ENCODE measurements at regions not wholly inside any gene's neighbourhood (a gene's known extent, or its start where the extent isn't known, plus 50 kb on each side); places are given as distances from the start of the nearest gene placed in this dataset.

DNA sequence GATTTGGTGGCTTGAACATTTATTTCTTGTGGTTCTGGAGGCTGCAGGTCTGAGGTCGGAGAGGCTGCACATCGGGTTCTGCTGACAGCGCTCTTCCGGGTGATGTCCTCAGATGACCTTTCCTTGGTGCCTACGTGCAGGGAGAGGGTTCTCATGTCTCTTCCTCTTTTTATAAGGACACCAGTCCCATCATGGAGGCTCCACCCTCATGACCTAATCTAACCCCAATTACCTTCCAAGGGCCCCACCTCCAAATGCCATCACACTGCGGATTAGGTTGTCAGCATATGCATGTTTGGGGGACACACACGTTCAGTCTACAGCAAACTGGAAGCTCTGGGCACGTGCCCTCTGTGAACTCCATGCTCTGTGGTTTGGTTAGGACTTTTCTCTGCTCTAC lies 338.6 kb downstream of the FGF9 start:
- no peak for DNase-seq (ENCODE audit: low read depth in 2 of 2)

DNA sequence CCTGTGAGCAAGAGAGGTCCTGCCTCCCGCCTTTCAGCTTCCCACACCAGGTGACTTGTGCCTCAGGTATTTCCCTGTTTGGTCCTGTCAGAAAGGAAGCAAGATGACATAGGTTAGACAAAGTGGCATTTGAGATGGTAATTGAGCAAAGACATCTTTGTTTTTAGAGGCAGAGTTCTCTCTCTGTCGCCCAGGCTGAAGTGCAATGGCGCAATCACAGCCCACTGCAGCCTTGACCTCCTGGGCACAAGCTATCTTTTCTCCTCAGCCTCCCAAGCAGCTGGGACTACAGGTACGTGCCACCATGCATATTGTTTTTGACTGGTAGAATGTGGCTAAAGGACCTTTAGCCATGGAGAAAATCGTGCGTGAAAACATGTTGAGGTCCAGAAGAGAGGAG lies 339.1 kb downstream of the FGF9 start:
- no peak for DNase-seq (ENCODE audit: low read depth in 2 of 2)

DNA sequence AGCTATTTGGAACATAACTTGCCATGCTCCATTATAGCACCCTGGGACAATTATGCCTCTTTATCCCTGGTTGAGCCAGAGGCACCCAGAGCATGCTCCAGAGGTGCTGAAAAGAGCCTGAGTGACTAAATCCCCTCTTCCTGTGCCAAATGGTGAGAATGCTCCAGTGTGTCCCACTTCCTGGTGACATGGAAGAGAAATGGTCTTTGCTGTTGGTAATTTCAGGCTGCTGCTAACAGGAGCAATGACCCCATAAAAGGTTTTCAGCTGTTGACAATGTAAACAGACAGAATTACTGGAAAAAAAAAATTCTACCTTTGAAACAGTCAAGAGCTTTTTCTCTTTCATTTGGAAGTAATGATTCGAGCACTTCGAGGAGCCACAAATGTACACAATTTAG lies 341.8 kb downstream of the FGF9 start:
- no peak for DNase-seq (ENCODE audit: low read depth in 2 of 2)

DNA sequence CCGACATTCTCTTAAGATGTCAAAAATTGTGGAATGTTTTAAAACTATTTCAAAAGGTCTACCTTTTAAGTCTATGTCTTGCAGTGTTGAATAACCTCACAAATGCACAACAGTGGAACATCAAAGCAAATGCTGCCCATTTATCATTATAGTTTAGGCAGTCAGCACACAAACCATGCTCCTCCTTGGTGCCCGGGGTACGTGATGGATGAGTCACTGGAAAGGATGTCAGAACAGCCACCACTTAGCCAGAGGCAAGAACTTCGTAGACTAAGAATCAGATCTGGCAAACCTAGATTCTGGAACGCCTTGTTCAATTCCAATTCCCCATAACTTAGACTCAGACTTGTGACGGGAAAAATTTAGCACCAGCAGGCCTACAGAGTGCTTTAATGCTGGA lies 343.6 kb downstream of the FGF9 start:
- DNase-seq (ENCODE audit: low read depth in 2 of 2): no peak

DNA sequence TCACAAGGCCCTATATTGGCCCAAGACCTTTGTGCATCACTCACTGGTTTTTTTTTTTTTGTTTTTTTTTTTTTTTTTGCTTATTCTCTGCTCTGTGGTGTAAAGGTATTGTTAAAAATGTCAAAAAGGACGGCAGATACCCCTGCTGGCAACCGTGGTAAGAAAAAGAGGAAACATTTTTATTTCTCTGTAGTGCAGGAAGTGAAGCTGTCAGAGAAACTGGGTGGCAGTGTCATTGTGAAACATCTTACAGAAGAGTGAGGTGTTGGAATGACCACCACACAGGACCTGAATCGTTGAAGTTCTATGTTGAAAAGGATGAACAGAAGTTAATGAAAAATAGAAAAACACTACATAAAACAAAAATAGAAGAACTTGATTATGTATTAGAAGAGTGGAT lies 346.4 kb downstream of the FGF9 start:
- DNase-seq (ENCODE audit: low read depth in 2 of 2): no peak

DNA sequence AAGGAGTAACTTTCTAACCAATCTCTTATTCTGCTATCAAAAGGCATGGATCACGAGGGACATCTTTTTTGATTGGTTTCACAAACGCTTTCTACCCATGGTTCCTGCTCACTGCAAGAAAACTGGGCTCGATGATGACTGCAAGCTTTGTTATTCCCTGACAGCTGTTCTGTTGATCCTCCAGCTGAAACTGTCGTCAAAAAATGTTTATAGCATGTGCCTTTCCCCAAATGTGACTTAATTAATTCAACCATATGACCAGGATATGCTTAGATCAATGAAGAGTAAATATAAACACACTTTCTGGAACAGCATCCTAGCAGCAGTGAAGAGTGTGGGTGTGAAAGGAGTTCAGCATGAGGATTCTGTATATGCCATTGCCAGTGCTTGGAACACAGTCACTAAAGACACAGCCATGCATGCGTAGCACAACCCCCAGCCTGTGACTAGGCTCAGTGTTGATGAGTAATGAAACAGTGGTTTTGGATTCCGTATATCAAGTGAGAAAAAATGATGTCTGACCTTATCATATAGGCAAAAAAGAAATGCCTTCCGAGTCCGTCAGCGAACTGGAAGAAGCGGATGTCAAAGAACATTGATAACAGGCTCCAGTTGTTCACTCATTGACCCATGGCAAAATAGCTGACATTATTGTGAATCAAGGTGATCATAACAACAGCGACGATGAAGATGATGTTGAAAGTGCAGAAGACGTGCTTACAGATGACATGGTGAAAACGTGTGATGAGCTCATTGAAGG lies 347.4 kb downstream of the FGF9 start:
- no peak for DNase-seq (ENCODE audit: low read depth in 2 of 2)

DNA sequence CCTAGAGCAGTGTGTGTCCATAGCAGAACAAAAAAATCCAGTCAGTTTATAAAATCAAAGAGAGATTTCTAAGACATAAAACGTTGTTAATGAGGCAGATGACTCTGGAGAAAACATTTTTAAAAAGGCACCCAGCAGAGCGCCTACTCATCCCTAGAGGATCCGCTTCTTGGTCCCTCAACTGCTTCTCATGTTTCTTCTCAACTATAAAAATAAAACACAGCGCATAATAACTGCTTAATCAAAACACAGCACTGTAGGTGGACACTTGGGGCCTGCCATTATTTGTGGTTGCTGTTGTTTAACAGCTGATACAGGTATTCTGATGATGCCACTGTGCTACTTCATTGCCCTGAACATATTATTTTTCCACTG lies 347.9 kb downstream of the FGF9 start:
- no peak for DNase-seq (ENCODE audit: low read depth in 2 of 2)

DNA sequence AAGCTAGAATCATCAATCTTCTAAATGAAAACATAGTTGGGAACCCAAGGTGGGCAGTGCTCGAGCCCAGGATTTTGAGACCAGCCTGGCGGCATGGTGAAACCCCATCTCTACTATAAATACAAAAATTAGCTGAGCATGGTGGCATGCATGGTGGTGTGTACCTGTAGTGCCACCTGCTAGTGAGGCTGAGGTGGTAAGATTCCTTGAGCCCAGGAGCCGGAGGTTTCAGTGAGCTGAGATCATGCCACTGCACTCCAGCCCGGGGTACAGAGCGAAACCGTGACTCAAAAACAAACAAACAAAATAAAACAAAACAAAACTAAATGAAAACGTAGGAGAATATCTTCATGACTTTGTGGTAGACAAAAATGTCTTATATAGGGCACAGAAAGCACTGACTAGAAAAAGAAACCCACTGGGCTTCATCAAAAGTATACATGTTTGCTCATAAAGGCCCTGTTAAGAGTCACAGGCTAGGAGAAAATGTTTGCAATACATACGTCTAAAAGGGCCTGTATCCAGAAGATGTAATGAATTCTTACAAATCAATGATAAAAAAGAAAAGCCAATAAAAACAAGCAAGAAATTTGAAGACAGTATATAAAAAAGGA lies 353.6 kb downstream of the FGF9 start:
- DNase-seq (ENCODE audit: low read depth in 2 of 2): no peak

DNA sequence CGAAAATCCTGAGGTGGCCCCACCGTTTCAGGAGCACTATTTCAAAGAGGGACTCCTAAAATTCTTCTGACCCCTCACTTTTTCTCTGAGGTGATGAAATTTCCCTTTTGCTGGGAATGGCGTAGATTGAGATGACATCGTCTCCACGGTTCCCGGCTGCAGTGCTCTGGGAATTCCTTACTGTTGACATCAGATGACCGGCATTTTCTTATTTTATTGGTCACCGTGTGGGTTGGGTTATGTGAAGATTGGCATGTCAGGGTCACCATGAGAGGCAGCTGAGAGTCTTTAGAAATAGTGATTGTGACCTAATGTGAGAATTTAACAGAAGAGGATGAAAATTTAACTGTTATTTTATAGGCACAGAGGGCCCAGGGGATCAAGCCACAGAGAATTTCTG lies 356.7 kb downstream of the FGF9 start:
- DNase-seq (ENCODE audit: low read depth in 2 of 2): no peak

DNA sequence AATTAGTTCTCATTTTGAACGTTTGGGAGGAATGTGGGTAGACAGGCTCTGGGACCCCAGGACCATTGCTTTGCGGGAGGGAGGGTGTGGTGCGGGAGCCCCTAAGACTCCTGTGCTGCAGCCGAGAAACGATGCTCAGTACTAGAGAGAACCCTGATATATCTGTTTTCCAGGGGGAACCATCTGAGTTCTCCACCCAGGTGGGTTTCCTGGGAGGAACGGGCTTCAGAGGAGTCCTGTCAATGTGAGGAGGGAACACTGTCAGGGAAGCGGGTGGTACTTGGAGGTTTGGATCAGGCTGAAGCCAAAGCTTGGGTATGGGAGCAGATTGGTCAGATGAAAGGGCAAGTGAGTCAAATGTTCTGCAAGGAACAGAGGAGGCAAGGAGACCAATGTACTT lies 358.0 kb downstream of the FGF9 start:
- no peak for DNase-seq (ENCODE audit: low read depth in 2 of 2)

DNA sequence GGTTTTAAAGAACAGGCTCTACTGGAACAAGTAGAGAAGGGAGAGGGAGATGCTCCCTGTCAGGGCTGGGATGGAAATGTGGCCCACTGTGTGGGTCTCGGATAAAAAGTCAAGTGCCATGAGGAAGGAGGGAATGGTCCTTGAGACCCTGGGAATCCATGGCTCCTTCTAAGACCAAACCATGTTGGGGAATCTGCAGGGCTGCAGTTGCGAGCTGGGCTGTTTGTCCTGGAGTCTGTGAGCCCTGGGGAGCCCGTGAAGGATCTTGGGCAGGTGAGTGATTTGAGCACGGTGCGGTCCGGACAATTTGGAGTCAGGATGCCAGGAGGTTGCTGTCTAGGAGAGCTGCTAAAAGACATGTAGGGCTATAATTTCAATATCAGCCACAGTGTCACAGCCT lies 359.4 kb downstream of the FGF9 start:
- no peak for DNase-seq (ENCODE audit: low read depth in 2 of 2)

DNA sequence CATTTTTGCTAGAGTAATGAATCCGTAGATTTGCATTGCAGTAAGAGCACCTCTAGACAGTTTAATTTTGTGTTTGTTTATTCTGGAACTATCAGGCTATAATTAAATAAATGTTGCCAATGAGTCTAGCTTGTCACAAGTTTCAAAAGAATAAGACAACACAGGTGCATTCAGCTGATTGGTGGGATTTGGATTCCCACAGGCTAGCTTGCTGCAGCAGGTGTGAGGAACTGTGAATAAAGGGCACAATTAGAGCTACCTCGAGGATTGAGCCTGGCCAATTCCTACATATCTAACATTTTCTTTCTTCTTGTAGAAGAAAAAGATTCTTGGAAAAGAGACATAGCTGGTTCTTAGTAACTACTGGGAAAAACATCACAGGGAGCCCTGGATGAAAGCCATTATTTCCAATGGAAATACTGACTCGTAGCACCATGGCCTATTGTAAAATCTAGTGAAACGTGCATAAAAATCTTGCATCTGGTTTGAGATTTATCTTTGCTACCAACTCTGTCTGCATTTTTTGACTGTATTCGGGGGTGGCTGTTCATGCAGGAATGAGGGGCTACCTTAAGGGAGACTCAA lies 360.9 kb downstream of the FGF9 start:
- DNase-seq (ENCODE audit: low read depth in 2 of 2): no peak

DNA sequence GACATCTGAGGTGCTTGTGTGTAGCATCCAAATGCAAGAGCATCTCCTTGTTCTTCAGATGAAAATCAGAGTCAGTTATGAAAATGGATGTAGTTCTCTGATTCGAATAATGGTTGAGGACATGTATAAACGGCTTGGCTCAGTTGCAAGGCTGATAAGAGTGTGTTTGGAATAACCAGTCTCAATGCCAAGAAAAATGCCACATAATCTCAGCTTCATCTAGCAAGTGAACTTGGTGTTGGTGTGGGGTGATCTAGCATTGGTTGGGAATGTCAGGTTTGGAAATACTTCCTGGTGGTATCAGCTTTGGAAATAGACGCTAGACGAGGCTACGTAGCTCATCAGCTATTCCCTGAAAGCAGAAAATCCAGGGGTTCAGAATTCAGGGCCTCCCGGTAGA lies 362.0 kb downstream of the FGF9 start:
- DNase-seq (ENCODE audit: low read depth in 2 of 2): no peak

DNA sequence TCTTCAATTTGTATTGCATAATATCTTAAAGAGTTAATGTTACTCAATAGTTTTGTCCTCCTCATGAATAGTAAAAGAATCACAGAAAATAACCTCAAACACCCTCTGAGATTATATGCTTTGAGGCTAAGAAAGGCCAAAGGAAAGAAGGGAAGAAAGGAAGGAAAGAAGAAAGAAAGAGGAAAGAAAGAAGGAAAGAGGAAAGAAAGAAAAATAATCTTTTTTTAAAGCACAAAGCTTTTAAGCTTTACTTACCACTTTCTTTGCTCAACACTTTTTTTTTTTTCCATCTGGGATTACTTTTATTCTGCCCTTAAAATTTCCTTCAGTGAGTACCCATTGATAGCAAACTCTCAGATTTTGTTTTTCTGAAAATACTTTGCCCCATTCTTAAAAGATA lies 369.1 kb downstream of the FGF9 start:
- DNase-seq (ENCODE audit: low read depth in 2 of 2): no peak

DNA sequence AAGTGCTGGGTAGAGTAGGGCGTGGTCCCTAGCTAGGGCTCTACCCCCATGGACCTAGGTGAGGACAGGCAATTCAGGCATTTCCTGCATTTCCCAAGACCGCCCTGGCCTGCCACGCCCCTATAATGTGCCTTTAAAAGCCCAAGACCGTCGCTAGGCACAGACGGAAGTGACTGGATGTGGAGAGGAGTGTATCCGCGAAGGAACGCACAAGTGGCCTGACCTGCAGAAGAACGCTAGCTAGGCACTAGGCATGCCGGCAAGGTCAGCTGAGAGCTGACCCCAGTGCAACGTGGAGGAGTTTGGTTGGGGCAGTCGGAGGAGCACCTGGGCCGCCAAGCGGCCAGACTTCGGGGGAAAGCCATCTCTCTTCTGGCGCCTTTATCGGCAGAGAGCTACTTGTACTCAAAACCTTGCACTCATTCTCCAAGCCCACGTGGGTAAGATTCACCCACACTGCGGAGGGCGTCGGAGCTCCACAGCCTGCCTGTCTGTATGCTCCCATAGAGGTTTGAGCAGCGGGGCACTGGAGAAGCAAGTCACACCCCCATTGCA lies 370.0 kb downstream of the FGF9 start:
- DNase-seq (ENCODE audit: low read depth in 2 of 2): no peak

DNA sequence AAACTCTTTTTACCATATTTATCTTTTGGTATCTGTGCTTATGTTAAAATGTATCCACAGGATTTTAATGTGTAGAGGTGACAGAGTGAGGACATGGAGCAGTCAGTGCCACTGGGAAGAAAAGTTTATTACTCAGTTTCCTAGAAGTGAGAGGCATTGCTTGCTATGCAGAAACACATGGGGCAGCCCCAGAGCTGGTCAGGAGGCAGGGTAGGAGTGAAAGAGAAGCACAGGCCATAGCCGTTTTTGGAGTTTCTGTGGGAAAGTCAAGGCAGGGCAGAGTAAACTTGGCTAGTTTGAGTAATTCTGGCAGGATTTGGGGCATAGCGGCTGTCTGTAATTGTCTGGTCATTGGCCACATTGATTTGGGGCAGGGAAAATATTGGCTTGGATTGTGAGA lies 370.9 kb downstream of the FGF9 start:
- no peak for DNase-seq (ENCODE audit: low read depth in 2 of 2)

DNA sequence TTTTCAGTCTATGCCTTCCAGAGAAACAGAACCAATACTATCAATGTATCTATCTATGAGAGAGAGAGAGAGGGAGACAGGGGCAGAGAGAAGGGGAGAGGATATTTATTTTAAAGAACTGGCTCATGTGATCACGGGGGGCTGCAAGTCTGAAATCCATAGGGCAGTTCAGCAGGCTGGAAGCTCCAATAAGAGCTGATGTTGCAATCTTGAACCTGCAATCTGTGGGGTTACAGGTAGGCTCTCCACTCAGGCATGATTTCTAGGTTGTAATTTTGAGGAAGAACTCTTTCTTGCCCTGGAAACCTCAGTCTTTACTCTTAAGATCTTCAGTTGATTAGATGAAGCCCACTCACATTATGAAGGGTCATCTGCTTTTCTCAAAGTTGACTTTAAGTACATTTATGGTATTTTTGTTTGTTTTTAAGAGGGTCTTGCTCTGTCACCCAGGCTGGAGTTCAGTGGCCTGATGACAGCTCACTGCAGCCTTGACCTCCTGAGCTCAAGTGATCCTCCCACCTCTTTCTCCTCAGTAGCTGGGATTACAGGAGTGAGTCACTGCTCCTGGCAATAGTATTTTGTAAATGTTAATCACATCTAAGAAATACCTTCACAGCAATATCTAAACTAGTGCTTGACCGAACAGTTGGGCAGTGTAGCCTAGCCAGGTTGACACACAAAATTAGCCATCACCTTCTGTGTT lies 376.4 kb downstream of the FGF9 start:
- DNase-seq (ENCODE audit: low read depth in 2 of 2): no peak

DNA sequence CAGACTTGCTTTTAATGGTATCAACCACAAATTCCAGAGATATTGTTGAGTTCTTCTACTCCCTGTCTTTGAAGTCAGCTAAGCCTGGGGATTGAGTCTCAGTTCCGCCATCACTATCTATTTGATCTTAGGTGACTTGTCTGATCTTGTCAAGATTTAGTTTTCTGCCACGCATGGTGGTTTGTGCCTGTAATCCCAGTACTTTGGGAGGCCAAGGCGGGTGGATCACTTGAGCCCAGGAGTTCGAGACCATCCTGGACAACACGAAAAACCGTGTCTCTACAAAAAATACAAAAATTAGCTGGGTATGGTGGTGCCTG lies 376.9 kb downstream of the FGF9 start:
- no peak for DNase-seq (ENCODE audit: low read depth in 2 of 2)

DNA sequence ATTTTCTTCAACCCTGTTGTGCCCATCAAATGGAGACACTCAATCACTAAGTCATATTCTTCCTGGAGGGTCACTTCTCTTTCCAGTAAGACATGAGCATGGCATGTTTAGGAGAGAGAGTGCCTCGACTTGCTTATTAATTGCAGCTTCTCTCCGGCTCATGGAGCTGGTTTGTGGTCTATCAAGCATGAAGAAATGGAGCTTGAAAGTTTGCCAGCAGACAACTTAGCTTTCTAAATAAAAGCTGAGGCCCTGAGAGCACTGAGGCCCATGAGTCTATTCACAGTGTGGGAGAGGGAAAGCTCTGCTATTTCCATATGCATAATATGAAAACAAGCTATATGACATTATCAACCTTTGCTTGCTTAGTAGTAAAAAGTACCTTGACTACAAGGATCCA lies 378.5 kb downstream of the FGF9 start:
- DNase-seq (ENCODE audit: low read depth in 2 of 2): no peak

DNA sequence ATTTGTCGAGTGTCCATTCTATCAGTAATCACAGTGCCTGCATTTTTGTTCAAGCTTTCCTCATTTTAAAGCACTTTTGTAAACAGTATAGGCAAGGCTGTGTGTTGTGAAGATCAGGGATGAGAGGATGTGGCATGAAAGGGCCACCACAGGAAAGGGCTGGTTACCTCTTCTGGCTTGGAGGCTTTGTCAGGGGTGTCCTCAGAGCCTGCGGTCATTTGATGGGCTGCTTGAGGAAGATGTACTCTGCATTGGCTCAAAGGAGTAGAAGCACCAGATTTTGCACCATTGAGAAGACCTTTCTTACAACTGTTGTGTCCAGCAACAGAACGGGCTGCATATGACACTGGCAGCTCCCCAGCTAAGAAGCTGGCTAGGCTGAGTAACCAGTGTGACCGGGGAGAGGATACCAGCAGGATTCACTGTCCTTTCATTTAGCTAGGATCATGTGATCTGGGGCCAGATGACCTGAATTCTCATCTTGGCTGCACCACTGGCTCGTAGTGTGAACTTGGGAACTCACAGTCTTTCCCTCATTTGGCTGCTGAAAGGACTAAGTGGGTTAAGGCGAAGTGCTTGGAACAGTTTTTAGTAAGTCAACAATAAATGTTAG lies 380.2 kb downstream of the FGF9 start:
- DNase-seq (ENCODE audit: low read depth in 2 of 2): no peak

DNA sequence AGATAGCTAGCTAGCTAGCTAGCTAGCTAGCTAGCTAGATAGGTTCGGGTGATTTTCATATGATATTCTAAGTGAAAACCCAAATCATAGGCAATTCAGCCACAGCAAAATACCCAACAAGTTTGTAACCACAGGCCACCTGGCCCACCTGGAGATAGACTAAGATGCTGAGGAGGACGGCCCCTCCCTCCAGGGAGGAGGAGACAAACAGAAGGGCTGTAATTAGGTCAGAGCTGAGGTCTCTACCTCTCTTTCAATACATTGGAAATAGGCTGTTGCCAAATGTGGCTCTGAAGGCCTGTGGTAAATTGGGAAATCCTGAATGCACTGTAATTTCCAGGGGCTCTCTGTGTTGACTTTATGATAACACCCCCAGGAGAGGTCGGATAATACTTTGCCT lies 382.2 kb downstream of the FGF9 start:
- DNase-seq (ENCODE audit: low read depth in 2 of 2): no peak

DNA sequence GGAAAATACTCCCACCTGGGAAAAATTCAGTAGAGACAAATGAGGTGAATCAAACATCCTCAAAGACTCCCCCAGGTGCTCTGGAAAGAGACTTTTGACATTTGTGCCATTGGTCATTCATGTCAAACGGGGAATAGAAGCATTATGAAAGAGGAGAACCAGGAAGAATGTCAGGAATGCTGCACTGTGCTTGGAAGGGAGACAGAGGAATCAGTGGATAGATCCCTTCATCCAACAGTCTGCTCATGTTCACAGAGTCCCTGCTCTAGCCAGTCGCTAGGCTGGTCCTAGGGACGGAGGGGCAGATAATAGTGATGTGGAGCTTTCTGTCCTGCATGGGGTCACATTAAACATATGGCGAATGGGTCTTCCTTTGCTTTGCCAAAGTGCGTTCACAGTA lies 384.4 kb downstream of the FGF9 start:
- no peak for DNase-seq (ENCODE audit: low read depth in 2 of 2)
